SK-N-SH treated with all-trans-retinoic acid at 6 μM for 48 hours (cell line): ENCODE measurements at regions not wholly inside any gene's neighbourhood (a gene's known extent, or its start where the extent isn't known, plus 50 kb on each side); places are given as distances from the start of the nearest gene placed in this dataset.

Experiments
- RARB ChIP-seq: fragments of 250-450 bp; sonication (Bioruptor Pico); IDR thresholded peaks from 2 replicates; pipeline ENCODE4 v1.8.0; 2021; ENCODE audit warnings: mild to moderate bottlenecking, moderate library complexity
- TCF4 ChIP-seq: fragments of 250-450 bp; sonication (Bioruptor Pico); IDR thresholded peaks from 2 replicates; pipeline ENCODE4 v1.8.0; 2021; ENCODE audit warnings: mild to moderate bottlenecking, moderate library complexity, borderline replicate concordance
- ZFP30 ChIP-seq: fragments of 450-650 bp; formaldehyde crosslinking; IDR thresholded peaks from 2 replicates; pipeline ENCODE4 v1.5.0; 2022; ENCODE audit warnings: mild to moderate bottlenecking, moderate library complexity
- ZNF565 ChIP-seq: fragments of 450-650 bp; formaldehyde crosslinking; conservative IDR thresholded peaks from 2 replicates; pipeline ENCODE4 v1.5.0; 2020; ENCODE audit warnings: low read depth, mild to moderate bottlenecking, moderate library complexity
- TF ChIP-seq, protein P1 (sequence below): fragments of 250-450 bp; sonication (Bioruptor Pico); IDR thresholded peaks from 2 replicates; pipeline ENCODE4 v1.8.0; 2021; ENCODE audit warnings: low read depth, mild to moderate bottlenecking, moderate library complexity, borderline replicate concordance
- TF ChIP-seq, protein P2 (sequence below): fragments of 250-450 bp; sonication (Bioruptor Pico); IDR thresholded peaks from 2 replicates; pipeline ENCODE4 v1.5.1; 2020; ENCODE audit warnings: low read depth, mild to moderate bottlenecking, moderate library complexity
- TF ChIP-seq, protein P3 (sequence below): fragments of 250-450 bp; sonication (Bioruptor Pico); IDR thresholded peaks from 2 replicates; pipeline ENCODE4 v1.8.0; 2020; ENCODE audit warnings: mild to moderate bottlenecking, moderate library complexity, borderline replicate concordance

DNA sequence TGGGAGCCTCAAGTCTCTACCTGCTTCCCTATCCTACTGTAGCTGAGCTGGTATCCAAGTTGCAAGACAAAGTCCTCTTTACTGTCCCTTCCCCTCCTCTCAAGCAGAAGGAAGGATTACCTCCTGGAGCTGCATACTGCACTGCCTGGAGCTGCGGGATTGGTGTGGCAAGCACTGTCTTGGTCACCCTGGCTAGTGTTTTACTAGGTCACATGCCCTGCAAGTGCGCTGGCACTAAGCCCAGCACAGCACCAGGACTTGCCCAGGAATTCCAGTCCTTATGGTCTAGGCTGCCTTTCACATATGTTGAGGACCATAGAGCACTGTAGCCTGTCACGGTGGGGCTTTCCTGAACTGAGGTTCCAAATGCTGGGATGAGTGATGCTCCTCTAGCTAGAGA, 227.3 kb upstream of the ZC4H2 start:
- TF ChIP-seq, protein P1, sequence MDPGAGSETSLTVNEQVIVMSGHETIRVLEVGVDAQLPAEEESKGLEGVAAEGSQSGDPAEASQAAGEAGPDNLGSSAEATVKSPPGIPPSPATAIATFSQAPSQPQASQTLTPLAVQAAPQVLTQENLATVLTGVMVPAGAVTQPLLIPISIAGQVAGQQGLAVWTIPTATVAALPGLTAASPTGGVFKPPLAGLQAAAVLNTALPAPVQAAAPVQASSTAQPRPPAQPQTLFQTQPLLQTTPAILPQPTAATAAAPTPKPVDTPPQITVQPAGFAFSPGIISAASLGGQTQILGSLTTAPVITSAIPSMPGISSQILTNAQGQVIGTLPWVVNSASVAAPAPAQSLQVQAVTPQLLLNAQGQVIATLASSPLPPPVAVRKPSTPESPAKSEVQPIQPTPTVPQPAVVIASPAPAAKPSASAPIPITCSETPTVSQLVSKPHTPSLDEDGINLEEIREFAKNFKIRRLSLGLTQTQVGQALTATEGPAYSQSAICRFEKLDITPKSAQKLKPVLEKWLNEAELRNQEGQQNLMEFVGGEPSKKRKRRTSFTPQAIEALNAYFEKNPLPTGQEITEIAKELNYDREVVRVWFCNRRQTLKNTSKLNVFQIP (CRISPR knock-in tag) = no peak
- TF ChIP-seq, protein P2, sequence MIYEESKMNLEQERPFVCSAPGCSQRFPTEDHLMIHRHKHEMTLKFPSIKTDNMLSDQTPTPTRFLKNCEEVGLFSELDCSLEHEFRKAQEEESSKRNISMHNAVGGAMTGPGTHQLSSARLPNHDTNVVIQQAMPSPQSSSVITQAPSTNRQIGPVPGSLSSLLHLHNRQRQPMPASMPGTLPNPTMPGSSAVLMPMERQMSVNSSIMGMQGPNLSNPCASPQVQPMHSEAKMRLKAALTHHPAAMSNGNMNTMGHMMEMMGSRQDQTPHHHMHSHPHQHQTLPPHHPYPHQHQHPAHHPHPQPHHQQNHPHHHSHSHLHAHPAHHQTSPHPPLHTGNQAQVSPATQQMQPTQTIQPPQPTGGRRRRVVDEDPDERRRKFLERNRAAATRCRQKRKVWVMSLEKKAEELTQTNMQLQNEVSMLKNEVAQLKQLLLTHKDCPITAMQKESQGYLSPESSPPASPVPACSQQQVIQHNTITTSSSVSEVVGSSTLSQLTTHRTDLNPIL (CRISPR knock-in tag) = no peak
- TF ChIP-seq TCF4 (CRISPR knock-in tag) (no peak), ZFP30 (CRISPR knock-in tag) (no peak), ZNF565 (no peak), RARB (CRISPR knock-in tag) (no peak)
- TF ChIP-seq, protein P3, sequence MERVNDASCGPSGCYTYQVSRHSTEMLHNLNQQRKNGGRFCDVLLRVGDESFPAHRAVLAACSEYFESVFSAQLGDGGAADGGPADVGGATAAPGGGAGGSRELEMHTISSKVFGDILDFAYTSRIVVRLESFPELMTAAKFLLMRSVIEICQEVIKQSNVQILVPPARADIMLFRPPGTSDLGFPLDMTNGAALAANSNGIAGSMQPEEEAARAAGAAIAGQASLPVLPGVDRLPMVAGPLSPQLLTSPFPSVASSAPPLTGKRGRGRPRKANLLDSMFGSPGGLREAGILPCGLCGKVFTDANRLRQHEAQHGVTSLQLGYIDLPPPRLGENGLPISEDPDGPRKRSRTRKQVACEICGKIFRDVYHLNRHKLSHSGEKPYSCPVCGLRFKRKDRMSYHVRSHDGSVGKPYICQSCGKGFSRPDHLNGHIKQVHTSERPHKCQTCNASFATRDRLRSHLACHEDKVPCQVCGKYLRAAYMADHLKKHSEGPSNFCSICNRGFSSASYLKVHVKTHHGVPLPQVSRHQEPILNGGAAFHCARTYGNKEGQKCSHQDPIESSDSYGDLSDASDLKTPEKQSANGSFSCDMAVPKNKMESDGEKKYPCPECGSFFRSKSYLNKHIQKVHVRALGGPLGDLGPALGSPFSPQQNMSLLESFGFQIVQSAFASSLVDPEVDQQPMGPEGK (CRISPR knock-in tag) = no peak
